ENCODE measurements at regions not wholly inside any gene's neighbourhood (a gene's known extent, or its start where the extent isn't known, plus 50 kb on each side); places are given as distances from the start of the nearest gene placed in this dataset.
"Not testable (repeated sequence)": the region's sequence is repeated elsewhere in the genome, so short reads cannot be mapped to it uniquely, and the experiment has no call there.

GRCh38 chr2:81363800-81364199 is 1059.2 kb upstream of the LRRTM1 start:
- no peak for DNase-seq (ENCODE audit: low read depth)

GRCh38 chr2:81362468-81362867 is 1057.9 kb upstream of the LRRTM1 start:
- DNase-seq (ENCODE audit: low read depth): not testable (repeated sequence)

GRCh38 chr2:81355436-81355835 is 1050.9 kb upstream of the LRRTM1 start:
- no peak for DNase-seq (ENCODE audit: low read depth)

GRCh38 chr2:81334046-81334445 is 1029.5 kb upstream of the LRRTM1 start:
- no peak for DNase-seq (ENCODE audit: low read depth)

GRCh38 chr2:81328968-81329367 is 1024.4 kb upstream of the LRRTM1 start:
- DNase-seq (ENCODE audit: low read depth): no peak

- DNase-seq (ENCODE audit: low read depth): no peak
These were observed 1023.4 kb upstream of the LRRTM1 start for GRCh38 chr2:81327911-81328310.

GRCh38 chr2:81324046-81324445 is 1019.5 kb upstream of the LRRTM1 start:
- peak; percentile 3 for DNase-seq (ENCODE audit: low read depth)

GRCh38 chr2:81304154-81304830 is 999.7 kb upstream of the LRRTM1 start:
- DNase-seq (ENCODE audit: low read depth): peak; percentile 1

GRCh38 chr2:81303321-81303720 is 998.8 kb upstream of the LRRTM1 start:
- DNase-seq (ENCODE audit: low read depth): no peak

GRCh38 chr2:81299841-81300240 is 995.3 kb upstream of the LRRTM1 start:
- no peak for DNase-seq (ENCODE audit: low read depth)

- no peak for DNase-seq (ENCODE audit: low read depth)
These were observed 986.3 kb upstream of the LRRTM1 start for GRCh38 chr2:81290846-81291245.

- no peak for DNase-seq (ENCODE audit: low read depth)
These were observed 978.5 kb upstream of the LRRTM1 start for GRCh38 chr2:81283081-81283480.

- no peak for DNase-seq (ENCODE audit: low read depth)
These were observed 977.7 kb upstream of the LRRTM1 start for GRCh38 chr2:81282151-81282769.

- no peak for DNase-seq (ENCODE audit: low read depth)
These were observed 972.0 kb upstream of the LRRTM1 start for GRCh38 chr2:81276595-81276994.

- DNase-seq (ENCODE audit: low read depth): no peak
These were observed 961.6 kb upstream of the LRRTM1 start for GRCh38 chr2:81266106-81266505.

GRCh38 chr2:81263989-81264388 is 959.4 kb upstream of the LRRTM1 start:
- DNase-seq (ENCODE audit: low read depth): no peak

GRCh38 chr2:81260320-81260719 is 955.8 kb upstream of the LRRTM1 start:
- no peak for DNase-seq (ENCODE audit: low read depth)

- DNase-seq (ENCODE audit: low read depth): no peak
These were observed 945.7 kb upstream of the LRRTM1 start for GRCh38 chr2:81250270-81250669.

GRCh38 chr2:81249152-81249551 is 944.6 kb upstream of the LRRTM1 start:
- DNase-seq (ENCODE audit: low read depth): no peak

- DNase-seq (ENCODE audit: low read depth): no peak
These were observed 943.1 kb upstream of the LRRTM1 start for GRCh38 chr2:81247648-81248047.

- no peak for DNase-seq (ENCODE audit: low read depth)
These were observed 937.9 kb upstream of the LRRTM1 start for GRCh38 chr2:81242501-81242900.

- no peak for DNase-seq (ENCODE audit: low read depth)
These were observed 933.9 kb upstream of the LRRTM1 start for GRCh38 chr2:81238462-81238861.

GRCh38 chr2:81235601-81236000 is 931.0 kb upstream of the LRRTM1 start:
- no peak for DNase-seq (ENCODE audit: low read depth)

GRCh38 chr2:81234711-81235110 is 930.2 kb upstream of the LRRTM1 start:
- DNase-seq (ENCODE audit: low read depth): no peak

Measured in amniotic epithelial cell (primary cell).